Endothelial cell of umbilical vein (primary cell): ENCODE measurements at regions not wholly inside any gene's neighbourhood (a gene's known extent, or its start where the extent isn't known, plus 50 kb on each side); places are given as distances from the start of the nearest gene placed in this dataset.
A peak's percentile ranks its signal among the peaks of the same experiment; 100 is the strongest.

Source experiments
- BruUV-seq: library from RNA; stranded (reverse); fragments of 400-500 nt; replicated peaks from 2 replicates; lab custom pipeline; 2021; lab: Mats Ljungman, UMichigan
- CTCF ChIA-PET: fragments of 300-600, 350-600 bp; sonication (Branson Sonifier 250); formaldehyde crosslinking; loops from one replicate; lab custom pipeline; 2021; ENCODE audit warnings: antibody characterized with exemption, inconsistent platforms; lab: Charles Lee
- POLR2A ChIA-PET: fragments of 300-600, 350-600 bp; sonication (Branson Sonifier 250); formaldehyde crosslinking; loops from one replicate; lab custom pipeline; 2021; ENCODE audit warnings: antibody characterized with exemption, inconsistent platforms; lab: Charles Lee
- DNase-seq: peaks from one replicate; pipeline ENCODE4 v3.0.0-alpha.2; 2011; ENCODE audit warnings: low read depth, low spot score
- FAIRE-seq: peaks from 2 replicates; lab custom pipeline; 2011; peaks lifted over from hg19 to GRCh38; lab: Jason Lieb, UNC
- H2AFZ ChIP-seq: 2 replicates; pipeline ENCODE4 v1.6.0; 2012; ENCODE audit warnings: low read depth, low read length, control low read depth, inconsistent platforms
- H3K27ac ChIP-seq: 2 replicates; pipeline ENCODE4 v1.5.1; 2011; ENCODE audit warnings: low read depth, mild to moderate bottlenecking, control low read depth, low read length, moderate library complexity; ENCODE audit not compliant: insufficient read depth
- H3K27me3 ChIP-seq, 2 experiments: 2 replicates each; pipeline versions ENCODE4 v1.6.0 to v1.6.1; 2011; ENCODE audit warnings: low read length in 2 of 2, mixed read lengths in 1 of 2; ENCODE audit not compliant: control insufficient read depth in 2 of 2, insufficient read depth in 2 of 2
- H3K36me3 ChIP-seq, 2 experiments: 2 replicates in 1 of 2; 3 replicates in 1 of 2; pipeline ENCODE4 v1.5.1; 2011; ENCODE audit warnings: low read length in 2 of 2, mild to moderate bottlenecking in 1 of 2, moderate library complexity in 1 of 2; ENCODE audit not compliant: control insufficient read depth in 2 of 2, insufficient read depth in 2 of 2; ENCODE audit errors: extremely low read depth in 1 of 2
- H3K4me1 ChIP-seq: 3 replicates; pipeline ENCODE4 v1.5.1; 2011; ENCODE audit warnings: mild to moderate bottlenecking, low read length; ENCODE audit not compliant: control insufficient read depth, insufficient read depth; ENCODE audit errors: extremely low read depth
- H3K4me2 ChIP-seq: 2 replicates; pipeline ENCODE4 v1.6.1; 2011; ENCODE audit warnings: low read length, control low read depth, mixed read lengths; ENCODE audit not compliant: insufficient read depth
- H3K4me3 ChIP-seq, 3 experiments: fragments of 200-600 bp in 1 of 3; sonication (generic), shearing (Covaris generic) in 1 of 3; replicated peaks in 1 of 3; 2 replicates each; pipeline ENCODE4 v1.5.1; 2011 to 2016; ENCODE audit warnings: control low read depth in 3 of 3, low read length in 3 of 3, mild to moderate bottlenecking in 2 of 3, inconsistent platforms in 1 of 3, low read depth in 1 of 3, moderate library complexity in 1 of 3; ENCODE audit not compliant: insufficient read depth in 1 of 3
- H3K79me2 ChIP-seq: 2 replicates; pipeline ENCODE4 v1.6.0; 2012; ENCODE audit warnings: low read length, inconsistent platforms; ENCODE audit not compliant: control insufficient read depth, insufficient read depth
- H3K9ac ChIP-seq: replicated peaks from 2 replicates; pipeline ENCODE3; 2011; ENCODE audit warnings: low read length, control low read depth; ENCODE audit not compliant: insufficient read depth; ENCODE audit errors: extremely low read depth
- H3K9me1 ChIP-seq: replicated peaks from 3 replicates; pipeline ENCODE4 v1.6.0; 2011; ENCODE audit warnings: mild to moderate bottlenecking, low read length; ENCODE audit not compliant: control insufficient read depth, insufficient read depth; ENCODE audit errors: extremely low read depth
- H3K9me3 ChIP-seq: replicated peaks from 2 replicates; pipeline ENCODE4 v1.5.1; 2012; ENCODE audit warnings: low read length, inconsistent platforms; ENCODE audit not compliant: control insufficient read depth, insufficient read depth
- H4K20me1 ChIP-seq: replicated peaks from 2 replicates; pipeline ENCODE3; 2011; ENCODE audit warnings: mild to moderate bottlenecking, low read length; ENCODE audit not compliant: control insufficient read depth, insufficient read depth; ENCODE audit errors: extremely low read depth
- CTCF ChIP-seq, 2 donors: IDR thresholded peaks; 1 replicate in 1 of 2; 2 replicates in 1 of 2; pipeline ENCODE4 v1.5.1; 2011; ENCODE audit warnings: low read length in 2 of 2, mild to moderate bottlenecking in 2 of 2, moderate library complexity in 2 of 2, control low read depth in 1 of 2, inconsistent platforms in 1 of 2, low read depth in 1 of 2; ENCODE audit not compliant: insufficient read depth in 1 of 2; ENCODE audit errors: extremely low read depth in 1 of 2
- GATA2 ChIP-seq: IDR thresholded peaks from 2 replicates; pipeline ENCODE4 v1.7.0; 2011; ENCODE audit warnings: low read depth, mild to moderate bottlenecking, moderate library complexity, mixed read lengths, low read length; ENCODE audit not compliant: insufficient read length, insufficient read depth
- JUN ChIP-seq: IDR thresholded peaks from 2 replicates; pipeline ENCODE4 v1.6.1; 2011; ENCODE audit warnings: borderline replicate concordance, low read depth; ENCODE audit not compliant: insufficient read length, insufficient read depth
- MYC ChIP-seq: IDR thresholded peaks from one replicate; pipeline ENCODE4 v1.6.1; 2011; ENCODE audit warnings: mild to moderate bottlenecking, low read depth, low read length
- POLR2A ChIP-seq: IDR thresholded peaks from 2 replicates; pipeline ENCODE4 v1.6.1; 2012; ENCODE audit warnings: low read depth, mild to moderate bottlenecking, control low read depth, low read length
- dilution Hi-C: fragments of 300-500 bp; cut with MboI; formaldehyde crosslinking; loops from one replicate; pipeline ENCODE4 v1.15.0; 2019; ENCODE audit warnings: low sequenced_read_pairs; ENCODE audit not compliant: extremely low pct_ligation_motif_present
- intact Hi-C: fragments of 100-400 bp; cut with micrococcal nuclease; formaldehyde crosslinking; loops from one replicate; pipeline ENCODE4 v1.10.0; 2022

- TF ChIP-seq CTCF (IDR thresholded peaks at IDR 0.05; ENCODE audit: extremely low read depth in 1 of 2, insufficient read depth in 1 of 2, low read depth in 1 of 2, low read length in 2 of 2) = peak; percentile 43 to 66
- no peak for TF ChIP-seq POLR2A
- Histone ChIP-seq H3K9ac (no peak overlapping the region), H3K79me2 (no peaks in the 10 kb centered on the region), H3K4me2 (no peak overlapping the region), H3K36me3 (no peaks in the 10 kb centered on the region), H4K20me1 (no peaks in the 10 kb centered on the region), H3K4me3 (no peak overlapping the region), H3K27me3 (peaks cover 13 to 20% of the 10 kb centered on the region in 2 experiments), H3K9me1 (no peaks in the 10 kb centered on the region), H3K27ac (no peak overlapping the region), H3K4me1 (no peaks in the 10 kb centered on the region), H2AFZ (no peak overlapping the region), H3K9me3 (no peaks in the 10 kb centered on the region)
- DNase-seq = peak; percentile 45
- dilution Hi-C loops = no loop called here
- peak; percentile 49 for FAIRE-seq
- no TSS peak for BruUV-seq
- CTCF ChIA-PET = interaction anchor here (1.0 to 2.6 kb wide), 10 partner anchors 10 to 272 kb away, joined by 3 to 30 read pairs (median 7); no protein-coding TSS in a partner anchor
- POLR2A ChIA-PET = no interaction called here
- intact Hi-C loops = loop anchor here (1.0 kb wide), 2 partner anchors 147 to 161 kb away; no protein-coding TSS in a partner anchor
These were observed 76.8 kb downstream of the HSD17B6 start for GRCh38 chr12:56839915-56840325.

GRCh38 chr12:56839489-56839848 lies 76.3 kb downstream of the HSD17B6 start:
- Histone ChIP-seq H3K27ac (no peak overlapping the region), H3K27me3 (peaks cover 15 to 25% of the 10 kb centered on the region in 2 experiments), H3K4me2 (no peak overlapping the region), H3K36me3 (no peaks in the 10 kb centered on the region), H3K79me2 (no peaks in the 10 kb centered on the region), H3K4me3 (no peak overlapping the region), H3K9ac (no peak overlapping the region), H4K20me1 (no peaks in the 10 kb centered on the region), H3K9me1 (no peaks in the 10 kb centered on the region), H3K9me3 (no peaks in the 10 kb centered on the region), H2AFZ (no peak overlapping the region), H3K4me1 (no peaks in the 10 kb centered on the region)
- FAIRE-seq (no peak), DNase-seq (no peak)
- intact Hi-C loops (no loop called here), dilution Hi-C loops (no loop called here)
- BruUV-seq = no TSS peak
- POLR2A ChIA-PET = no interaction called here
- TF ChIP-seq POLR2A = no peak
- TF ChIP-seq GATA2 = no peak
- TF ChIP-seq MYC = no peak
- no peak for TF ChIP-seq JUN
- CTCF ChIA-PET = interaction anchor here (1.0 to 2.6 kb wide), 10 partner anchors 10 to 273 kb away, joined by 3 to 30 read pairs (median 7); no protein-coding TSS in a partner anchor
